Testis (tissue), 2 donors: ENCODE measurements at regions not wholly inside any gene's neighbourhood (a gene's known extent, or its start where the extent isn't known, plus 50 kb on each side); places are given as distances from the start of the nearest gene placed in this dataset.

Experiments used
- DNase-seq: peaks from one replicate; pipeline ENCODE4 v3.0.0-alpha.2; 2019
- H3K27ac ChIP-seq, 2 donors: fragments of 200-600 bp; sonication (generic); one replicate each; pipeline ENCODE4 v1.5.1; 2019
- H3K27me3 ChIP-seq: fragments of 200-600 bp; sonication (generic); one replicate; pipeline ENCODE4 v1.5.1; 2019
- H3K36me3 ChIP-seq: fragments of 200-600 bp; sonication (generic); one replicate; pipeline ENCODE4 v1.5.1; 2017; ENCODE audit warnings: low read depth; ENCODE audit errors: missing control alignments
- H3K4me1 ChIP-seq: fragments of 200-600 bp; sonication (generic); one replicate; pipeline ENCODE4 v1.5.1; 2019
- H3K4me3 ChIP-seq, 2 donors: fragments of 200-600 bp; sonication (generic); one replicate each; pipeline ENCODE4 v1.5.1; 2017 to 2019
- H3K9me3 ChIP-seq: fragments of 200-600 bp; sonication (generic); one replicate; pipeline ENCODE4 v1.5.1; 2017
- POLR2A ChIP-seq: fragments of 450-650 bp; IDR thresholded peaks from one replicate; pipeline ENCODE4 v1.6.1; 2017; ENCODE audit warnings: antibody characterized with exemption, mild to moderate bottlenecking, moderate library complexity
- WGBS, 2 donors: methylation state at CpG; one replicate each; pipeline ENCODE4 v1.1.5; 2018; 5-methylcytosine and 5-hydroxymethylcytosine counted together
- intact Hi-C: fragments of 100-400 bp; cut with DNase I; formaldehyde crosslinking; loops from one replicate; pipeline ENCODE4 v1.15.1; 2023; ENCODE audit warnings: low total_unique reads

DNA sequence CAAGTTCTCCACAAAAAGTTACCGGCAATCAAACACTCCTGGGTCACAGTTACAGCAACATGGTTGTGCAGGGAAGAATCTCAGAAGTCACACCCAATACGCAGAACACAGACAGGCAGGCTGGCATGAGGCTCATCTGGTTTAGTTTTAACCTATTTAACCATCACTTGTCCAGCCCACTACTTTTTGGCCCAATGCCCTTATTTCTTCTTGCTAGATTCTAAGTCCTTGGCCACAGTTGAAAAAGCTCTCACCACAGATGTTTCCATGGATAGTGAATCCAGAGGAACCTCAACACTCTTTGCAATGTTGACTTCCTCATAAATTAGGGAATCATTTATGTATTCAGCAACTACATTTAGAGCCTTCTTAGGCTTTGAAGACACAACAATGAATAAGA, 50.7 kb upstream of the FNDC3A start:
- no peaks in the 10 kb centered on the region for H3K36me3 ChIP-seq
- intact Hi-C loops = no loop called here
- WGBS, 2 donors = 96 to 97% methylated on average over 2 of the region's 2 CpGs
- H3K27ac ChIP-seq = no peak overlapping the region
- H3K4me3 ChIP-seq = no peak overlapping the region
- no peak for TF ChIP-seq POLR2A
- H3K4me1 ChIP-seq = no peaks in the 10 kb centered on the region
- no peaks in the 10 kb centered on the region for H3K9me3 ChIP-seq
- no peak for DNase-seq
- H3K27me3 ChIP-seq = no peaks in the 10 kb centered on the region
